RWPE2 (cell line): ENCODE measurements at regions not wholly inside any gene's neighbourhood (a gene's known extent, or its start where the extent isn't known, plus 50 kb on each side); places are given as distances from the start of the nearest gene placed in this dataset.

Source experiments
- ATAC-seq: fragments of 200-7000 bp; cut with Tn5 transposase; 3 replicates; pipeline ENCODE4 v1.9.1; 2021; ENCODE audit warnings: low read depth
- DNase-seq: peaks from one replicate; pipeline ENCODE4 v3.0.0-alpha.2; 2020; ENCODE audit warnings: low spot score
- H3K27ac ChIP-seq: fragments of 450-650 bp; 2 replicates; pipeline ENCODE4 v1.5.1; 2017; ENCODE audit warnings: mild to moderate bottlenecking; ENCODE audit not compliant: poor library complexity, severe bottlenecking
- H3K27me3 ChIP-seq: fragments of 250-450 bp; sonication (Bioruptor Pico); 2 replicates; pipeline ENCODE4 v1.5.1; 2021; ENCODE audit warnings: mild to moderate bottlenecking, moderate library complexity; ENCODE audit not compliant: insufficient read depth, poor library complexity, severe bottlenecking
- H3K36me3 ChIP-seq: fragments of 250-450 bp; sonication (Bioruptor Pico); 2 replicates; pipeline ENCODE4 v1.5.1; 2020; ENCODE audit warnings: low read depth, mild to moderate bottlenecking, moderate library complexity
- H3K4me1 ChIP-seq: fragments of 250-450 bp; sonication (Bioruptor Pico); 2 replicates; pipeline ENCODE4 v1.5.1; 2021; ENCODE audit warnings: mild to moderate bottlenecking, moderate library complexity; ENCODE audit not compliant: insufficient read depth, poor library complexity, severe bottlenecking
- H3K4me3 ChIP-seq: fragments of 250-450 bp; sonication (Bioruptor Pico); 2 replicates; pipeline ENCODE4 v1.5.1; 2021; ENCODE audit warnings: mild to moderate bottlenecking, moderate library complexity; ENCODE audit not compliant: severe bottlenecking
- H3K9me3 ChIP-seq: fragments of 250-450 bp; sonication (Bioruptor Pico); 2 replicates; pipeline ENCODE4 v1.5.1; 2021; ENCODE audit warnings: mild to moderate bottlenecking, moderate library complexity; ENCODE audit not compliant: severe bottlenecking
- TF ChIP-seq, protein P1 (sequence below): fragments of 450-650 bp; IDR thresholded peaks from one replicate; pipeline ENCODE4 v1.5.1; 2017; ENCODE audit warnings: mild to moderate bottlenecking, moderate library complexity; ENCODE audit not compliant: poor library complexity, severe bottlenecking

DNA sequence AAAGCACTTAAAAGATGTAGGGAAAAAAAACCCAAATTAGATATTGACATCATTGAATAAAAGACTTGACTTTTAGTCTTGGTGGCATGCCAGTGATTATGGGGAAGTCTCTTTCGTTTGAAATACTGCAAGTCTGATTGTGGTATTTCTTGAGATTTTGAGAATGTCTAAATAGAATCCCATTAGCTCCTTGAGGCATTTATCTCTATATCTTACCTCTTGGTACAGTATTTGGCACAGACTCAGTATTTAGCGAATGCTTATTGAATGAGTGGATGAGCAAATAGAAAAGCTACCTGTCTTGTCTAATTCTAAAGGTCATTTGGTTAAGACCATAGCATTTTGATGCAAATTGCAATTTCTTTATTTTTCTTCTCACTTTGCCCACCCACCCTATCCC, 156.5 kb downstream of the TFAP2B start:
- DNase-seq (no peak), ATAC-seq (no peak)
- Histone ChIP-seq H3K4me3 (no peak overlapping the region), H3K27me3 (no peaks in the 10 kb centered on the region), H3K36me3 (no peaks in the 10 kb centered on the region), H3K27ac (no peak overlapping the region), H3K4me1 (no peaks in the 10 kb centered on the region), H3K9me3 (no peaks in the 10 kb centered on the region)
- TF ChIP-seq, protein P1, sequence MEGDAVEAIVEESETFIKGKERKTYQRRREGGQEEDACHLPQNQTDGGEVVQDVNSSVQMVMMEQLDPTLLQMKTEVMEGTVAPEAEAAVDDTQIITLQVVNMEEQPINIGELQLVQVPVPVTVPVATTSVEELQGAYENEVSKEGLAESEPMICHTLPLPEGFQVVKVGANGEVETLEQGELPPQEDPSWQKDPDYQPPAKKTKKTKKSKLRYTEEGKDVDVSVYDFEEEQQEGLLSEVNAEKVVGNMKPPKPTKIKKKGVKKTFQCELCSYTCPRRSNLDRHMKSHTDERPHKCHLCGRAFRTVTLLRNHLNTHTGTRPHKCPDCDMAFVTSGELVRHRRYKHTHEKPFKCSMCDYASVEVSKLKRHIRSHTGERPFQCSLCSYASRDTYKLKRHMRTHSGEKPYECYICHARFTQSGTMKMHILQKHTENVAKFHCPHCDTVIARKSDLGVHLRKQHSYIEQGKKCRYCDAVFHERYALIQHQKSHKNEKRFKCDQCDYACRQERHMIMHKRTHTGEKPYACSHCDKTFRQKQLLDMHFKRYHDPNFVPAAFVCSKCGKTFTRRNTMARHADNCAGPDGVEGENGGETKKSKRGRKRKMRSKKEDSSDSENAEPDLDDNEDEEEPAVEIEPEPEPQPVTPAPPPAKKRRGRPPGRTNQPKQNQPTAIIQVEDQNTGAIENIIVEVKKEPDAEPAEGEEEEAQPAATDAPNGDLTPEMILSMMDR, result no peak

DNA sequence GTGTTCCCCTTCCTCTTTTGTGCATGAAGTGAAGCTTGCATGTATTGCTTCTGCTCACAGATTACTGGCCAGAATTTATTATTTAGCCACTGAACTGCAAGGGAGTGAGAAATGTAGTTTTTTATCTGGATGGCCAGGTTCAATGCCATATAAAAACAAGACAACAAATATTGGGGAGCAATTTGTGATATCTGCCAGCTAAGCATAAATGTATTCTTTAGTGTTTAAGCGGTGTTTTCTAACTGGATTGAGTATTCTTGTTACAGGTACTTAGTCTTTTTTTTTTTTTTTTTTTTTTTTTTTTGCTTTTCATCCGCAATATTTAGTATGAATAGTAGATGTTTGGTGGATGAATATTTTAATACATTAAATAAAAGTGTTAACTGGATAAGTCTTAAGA, 158.2 kb downstream of the TFAP2B start:
- no peak overlapping the region for H3K4me3 ChIP-seq
- ATAC-seq, result no peak
- no peaks in the 10 kb centered on the region for H3K4me1 ChIP-seq
- TF ChIP-seq, protein P1, result no peak
- H3K9me3 ChIP-seq, result no peaks in the 10 kb centered on the region
- no peaks in the 10 kb centered on the region for H3K27me3 ChIP-seq
- no peak overlapping the region for H3K27ac ChIP-seq
- no peaks in the 10 kb centered on the region for H3K36me3 ChIP-seq
- no peak for DNase-seq

DNA sequence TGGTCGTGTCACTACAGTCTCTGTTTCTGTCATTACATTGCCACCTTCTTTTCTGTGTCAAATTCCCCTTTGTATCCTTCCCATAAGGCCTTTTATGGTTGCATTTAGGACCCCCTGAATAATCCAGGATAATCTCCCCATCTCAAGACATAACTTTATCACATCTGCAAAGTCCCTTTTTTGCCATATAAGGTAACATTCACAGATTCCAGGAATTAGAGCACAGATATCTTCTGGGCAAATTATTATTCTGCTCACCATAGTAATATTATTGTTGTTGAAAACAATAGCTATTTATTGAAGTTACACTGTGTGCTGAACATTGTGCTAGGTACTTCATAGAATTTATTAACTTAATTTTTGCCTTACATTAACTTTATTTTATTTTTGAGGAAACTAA, 159.1 kb downstream of the TFAP2B start:
- ATAC-seq (no peak), DNase-seq (no peak)
- Histone ChIP-seq H3K36me3 (no peaks in the 10 kb centered on the region), H3K9me3 (no peaks in the 10 kb centered on the region), H3K27ac (no peak overlapping the region), H3K27me3 (no peaks in the 10 kb centered on the region), H3K4me3 (no peak overlapping the region), H3K4me1 (no peaks in the 10 kb centered on the region)
- TF ChIP-seq, protein P1, result no peak

DNA sequence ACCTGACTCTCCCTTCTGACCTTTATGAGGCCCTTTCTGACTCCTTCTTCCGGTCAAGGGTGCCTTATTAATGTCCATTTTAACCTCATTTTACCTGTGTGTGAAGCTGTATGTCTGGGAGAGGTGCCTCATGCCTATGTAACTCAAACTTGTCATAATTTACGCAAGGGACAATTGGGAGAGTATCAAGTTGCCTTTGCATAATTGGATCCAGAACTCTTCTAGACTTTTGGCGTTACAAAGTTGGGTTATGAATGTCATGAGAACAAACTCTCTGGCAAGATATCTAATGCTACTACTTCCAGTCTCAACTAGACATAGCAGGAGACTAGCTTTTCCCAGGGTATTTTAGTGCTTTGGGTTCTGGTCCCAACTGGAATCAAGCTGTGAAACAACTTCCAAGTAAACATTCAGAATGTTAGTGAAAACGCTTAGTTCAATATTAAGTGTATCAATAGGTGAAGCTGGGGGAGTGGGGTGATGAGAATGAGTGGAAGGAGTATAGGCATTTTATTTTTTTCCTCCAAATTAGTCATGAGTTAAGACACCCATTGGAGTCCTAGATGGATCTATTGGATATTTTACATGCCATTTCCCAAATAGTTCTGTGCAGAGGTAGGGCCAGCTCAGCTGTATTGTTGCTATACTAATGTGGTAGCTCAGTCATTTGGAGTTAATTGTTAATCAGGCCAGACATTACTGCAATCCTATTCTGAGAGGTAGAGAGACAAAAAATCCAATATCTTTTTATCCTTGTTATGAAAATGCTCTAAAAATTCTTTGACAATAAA, 159.9 kb downstream of the TFAP2B start:
- TF ChIP-seq, protein P1, result no peak
- Histone ChIP-seq H3K27ac (no peak overlapping the region), H3K27me3 (no peaks in the 10 kb centered on the region), H3K36me3 (no peaks in the 10 kb centered on the region), H3K9me3 (no peaks in the 10 kb centered on the region), H3K4me3 (no peak overlapping the region), H3K4me1 (no peaks in the 10 kb centered on the region)
- ATAC-seq (no peak), DNase-seq (no peak)

DNA sequence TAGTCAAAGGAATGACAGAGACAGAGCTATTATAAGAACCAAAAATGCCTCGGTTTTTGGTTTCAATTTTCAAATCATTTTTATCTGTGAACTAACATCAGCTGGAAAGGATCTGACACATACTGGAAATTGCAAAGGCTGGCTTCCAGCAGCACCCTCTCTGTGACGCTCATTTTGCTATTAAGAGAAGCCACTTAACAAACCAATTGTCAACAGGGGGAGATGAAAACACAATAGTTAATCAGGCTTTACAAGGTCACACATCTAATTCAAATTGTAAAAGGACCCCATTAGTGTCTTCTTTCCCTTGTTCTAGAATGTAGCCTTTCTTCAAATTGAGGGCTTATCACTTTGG, 160.5 kb downstream of the TFAP2B start:
- no peak for ATAC-seq
- Histone ChIP-seq H3K27ac (no peak overlapping the region), H3K36me3 (no peaks in the 10 kb centered on the region), H3K27me3 (no peaks in the 10 kb centered on the region), H3K4me1 (no peaks in the 10 kb centered on the region), H3K4me3 (no peak overlapping the region), H3K9me3 (no peaks in the 10 kb centered on the region)
- no peak for DNase-seq
- TF ChIP-seq, protein P1, result no peak
